GM18907 (cell line): ENCODE measurements at regions not wholly inside any gene's neighbourhood (a gene's known extent, or its start where the extent isn't known, plus 50 kb on each side); places are given as distances from the start of the nearest gene placed in this dataset.

Experiments used
- ATAC-seq: cut with Tn5 transposase; IDR thresholded peaks from one replicate; pipeline ENCODE4 v1.9.1; 2021; ENCODE audit warnings: mild to moderate bottlenecking, moderate library complexity; ENCODE audit not compliant: unreplicated experiment

GRCh38 chr15:37165395-37165794 lies 65.0 kb upstream of the MEIS2 start:
- ATAC-seq = no peak

DNA sequence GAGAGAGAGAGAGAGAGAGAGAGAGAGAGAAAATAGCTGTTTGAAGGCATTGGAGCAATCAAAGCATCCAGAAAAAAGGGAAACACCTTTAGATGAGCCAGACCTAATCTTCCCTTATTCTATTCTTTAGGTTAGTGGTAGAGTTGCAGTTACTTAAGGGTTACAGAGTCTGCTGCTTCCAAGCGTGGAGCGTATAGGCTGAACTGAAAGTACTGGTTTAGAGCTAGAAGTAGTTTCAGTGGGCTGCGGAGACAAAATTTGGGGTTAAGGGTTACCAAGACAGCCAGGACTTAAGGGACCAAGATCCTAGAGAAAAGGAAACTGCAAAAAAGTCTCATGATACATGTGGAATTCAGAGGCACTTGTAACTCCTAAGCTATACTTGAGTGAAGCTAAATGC lies 66.1 kb upstream of the MEIS2 start:
- ATAC-seq = no peak

DNA sequence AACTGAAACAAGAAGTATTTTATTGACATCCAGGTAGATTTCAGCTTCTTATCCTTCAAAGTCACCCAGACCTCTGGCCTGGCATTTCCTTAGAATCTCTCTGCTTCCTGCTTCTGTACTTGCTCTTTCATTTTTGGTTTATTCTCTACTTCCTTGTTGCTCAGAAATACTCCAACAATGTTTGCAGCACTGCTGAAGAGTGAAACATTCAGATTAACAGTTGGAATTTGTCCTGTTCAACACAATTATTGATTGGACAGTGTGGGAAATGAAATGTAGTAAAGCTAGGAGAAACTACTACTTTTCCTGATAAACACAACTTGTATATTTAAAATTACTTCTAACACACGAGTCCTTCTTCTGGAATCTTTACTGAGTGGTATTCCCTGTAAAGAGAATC lies 81.0 kb upstream of the MEIS2 start:
- no peak for ATAC-seq

GRCh38 chr15:37199545-37199944 lies 99.2 kb upstream of the MEIS2 start:
- no peak for ATAC-seq

DNA sequence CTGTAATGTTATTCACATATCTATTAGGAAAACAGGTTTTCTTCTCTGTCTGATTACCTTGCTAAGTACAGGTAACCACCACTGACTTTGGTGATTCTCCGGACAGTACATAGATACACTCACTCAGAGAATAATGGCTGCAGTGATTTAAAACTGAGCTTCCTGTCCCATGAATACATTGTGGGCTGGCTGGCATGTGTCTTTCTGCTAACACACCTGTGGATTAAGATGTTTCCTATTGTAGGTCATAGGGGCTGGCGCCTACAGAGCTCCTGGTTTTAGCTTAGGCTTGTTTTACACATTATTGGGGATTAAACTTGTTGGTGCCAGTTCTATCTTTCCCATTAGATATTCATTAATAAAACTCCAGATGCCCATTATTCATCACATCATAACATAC lies 102.7 kb upstream of the MEIS2 start:
- ATAC-seq = no peak

- ATAC-seq = no peak
Observed at GRCh38 chr15:37204692-37205091, 104.3 kb upstream of the MEIS2 start.

GRCh38 chr15:37206690-37207089 lies 106.3 kb upstream of the MEIS2 start:
- no peak for ATAC-seq

GRCh38 chr15:37208146-37209040 lies 108.0 kb upstream of the MEIS2 start:
- no peak for ATAC-seq

DNA sequence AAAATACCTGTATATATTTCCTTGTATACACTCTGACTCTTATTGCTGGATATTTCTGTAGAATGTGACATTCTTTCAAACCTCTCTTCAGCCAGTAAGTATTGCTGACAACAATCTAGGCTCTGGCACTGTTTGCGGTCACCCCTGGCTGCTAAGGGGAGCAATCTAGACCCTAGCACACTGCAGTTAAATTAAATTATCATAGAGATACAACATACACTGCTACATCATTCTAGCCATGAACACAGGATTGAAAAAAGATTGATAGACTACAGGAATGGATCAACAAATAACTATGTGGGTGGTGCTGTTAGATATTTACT lies 108.7 kb upstream of the MEIS2 start:
- ATAC-seq = no peak

DNA sequence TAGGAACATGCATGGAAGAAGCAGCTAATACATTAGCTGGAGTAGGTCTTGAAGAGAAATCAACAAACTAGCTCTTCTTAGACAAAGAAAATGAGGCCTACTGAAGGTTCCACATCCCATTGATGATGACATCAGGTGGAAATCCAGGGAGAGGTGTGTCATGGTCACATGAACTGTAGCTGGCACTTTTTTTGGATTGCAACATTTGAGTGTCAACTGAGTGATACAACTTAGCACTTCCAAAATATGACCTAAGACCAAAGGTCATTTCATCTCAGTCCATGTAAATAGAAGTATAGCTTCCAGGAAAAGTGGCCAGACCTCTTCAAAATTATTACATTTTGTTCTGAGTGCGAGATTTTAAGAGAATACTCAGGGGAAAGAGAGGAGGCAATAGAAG lies 117.2 kb upstream of the MEIS2 start:
- no peak for ATAC-seq

GRCh38 chr15:37218351-37218916 lies 118.1 kb upstream of the MEIS2 start:
- ATAC-seq = no peak

DNA sequence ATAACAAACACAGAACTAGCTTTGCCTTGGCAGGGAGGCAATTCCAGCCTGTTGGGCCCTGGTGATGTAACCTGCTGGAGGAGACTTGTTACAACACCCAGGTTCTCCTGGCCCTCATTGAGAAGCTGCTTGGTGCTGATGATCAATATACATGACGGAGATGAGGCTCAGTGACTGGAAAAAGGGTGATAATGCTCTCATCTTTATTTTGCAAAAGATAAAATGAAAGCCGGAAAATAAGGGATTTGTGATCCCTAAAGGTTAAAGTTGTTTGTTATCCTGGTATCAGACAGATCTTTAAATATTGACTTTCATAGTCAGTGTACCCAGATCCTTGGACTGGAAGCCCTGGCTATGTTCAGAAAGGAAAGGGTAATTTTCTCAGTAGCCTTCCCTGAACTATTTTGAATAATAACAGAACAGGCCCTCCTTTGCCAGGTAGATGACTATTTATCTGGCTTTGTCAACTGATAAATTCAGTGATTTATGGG lies 118.9 kb upstream of the MEIS2 start:
- no peak for ATAC-seq

GRCh38 chr15:37220949-37221670 lies 120.8 kb upstream of the MEIS2 start:
- ATAC-seq = no peak

GRCh38 chr15:37221671-37222145 lies 121.4 kb upstream of the MEIS2 start:
- ATAC-seq = no peak

GRCh38 chr15:37223089-37223488 lies 122.7 kb upstream of the MEIS2 start:
- no peak for ATAC-seq

DNA sequence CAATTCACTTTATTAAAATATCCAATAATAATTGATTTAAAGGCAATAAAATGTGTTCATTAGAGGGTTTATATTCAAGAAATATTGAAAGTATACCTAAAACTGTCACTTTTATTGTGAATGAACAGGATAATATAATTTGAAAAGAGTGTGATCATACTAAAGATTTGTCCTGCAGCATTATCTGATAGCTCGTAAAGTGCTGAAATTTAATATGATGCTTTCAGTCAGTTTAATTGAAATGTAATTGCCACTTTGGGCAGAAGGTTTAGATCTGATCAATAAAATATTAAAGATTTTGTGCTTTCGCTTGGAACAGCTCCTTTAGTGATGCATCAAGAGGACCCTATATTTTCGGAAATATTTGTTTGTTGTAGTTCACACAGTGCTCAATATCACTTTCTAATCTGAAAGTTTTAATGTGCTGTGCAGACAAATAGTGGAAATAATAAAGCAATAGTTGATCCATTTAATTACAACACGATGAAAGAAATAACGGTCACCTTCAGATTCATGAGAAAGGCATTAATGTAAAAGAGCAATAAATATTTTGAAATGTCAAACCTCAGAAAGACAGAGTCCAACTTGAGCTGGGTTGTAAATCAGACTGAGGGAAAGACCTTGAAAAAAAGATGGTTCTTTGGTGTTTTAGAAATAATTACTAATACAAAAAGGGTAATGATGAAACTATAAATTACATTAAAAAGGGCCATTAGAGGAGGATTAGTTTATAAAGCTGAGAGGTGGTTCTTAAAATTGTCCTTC lies 129.7 kb upstream of the MEIS2 start:
- no peak for ATAC-seq

DNA sequence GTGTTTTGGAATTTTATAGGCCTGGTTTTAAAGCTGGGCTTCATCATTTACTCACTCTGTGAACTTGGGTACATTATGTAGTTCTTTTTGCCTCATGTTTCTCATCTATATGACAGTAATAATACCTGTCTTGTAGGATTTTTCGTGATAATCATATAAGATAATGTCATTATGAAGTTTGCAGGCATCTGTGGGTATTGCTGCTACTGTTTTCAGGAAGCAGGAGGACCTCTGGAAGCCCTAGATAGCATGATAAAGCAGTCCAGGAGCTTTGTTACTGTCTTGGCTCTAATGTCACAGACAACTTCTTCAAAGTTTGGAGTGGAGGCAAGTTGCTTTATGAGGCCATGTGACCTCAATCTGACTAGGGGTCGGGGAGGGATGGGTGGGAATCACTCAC lies 145.0 kb upstream of the MEIS2 start:
- no peak for ATAC-seq

GRCh38 chr15:37246065-37246464 lies 145.7 kb upstream of the MEIS2 start:
- ATAC-seq = no peak

DNA sequence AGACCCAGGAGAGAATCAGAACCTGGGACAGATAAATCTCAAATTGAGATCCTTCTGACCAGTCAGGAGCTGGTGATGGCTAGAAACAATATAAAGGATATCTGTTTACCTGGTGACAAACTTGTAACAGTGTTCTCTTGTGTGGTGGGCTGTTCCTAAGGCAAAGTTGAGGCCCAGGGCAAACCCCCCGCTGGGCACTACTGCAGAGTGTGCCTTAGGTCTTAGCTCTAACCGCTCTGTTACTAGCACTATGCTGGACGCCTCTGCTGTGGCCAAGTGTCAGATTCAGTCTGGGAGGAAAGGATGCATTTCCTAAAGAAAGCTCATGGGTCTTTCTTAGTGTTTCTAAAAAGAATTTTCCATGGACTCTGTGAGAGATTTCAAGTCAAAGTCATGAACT lies 146.5 kb upstream of the MEIS2 start:
- no peak for ATAC-seq

GRCh38 chr15:37249249-37249648 lies 148.9 kb upstream of the MEIS2 start:
- ATAC-seq = no peak

DNA sequence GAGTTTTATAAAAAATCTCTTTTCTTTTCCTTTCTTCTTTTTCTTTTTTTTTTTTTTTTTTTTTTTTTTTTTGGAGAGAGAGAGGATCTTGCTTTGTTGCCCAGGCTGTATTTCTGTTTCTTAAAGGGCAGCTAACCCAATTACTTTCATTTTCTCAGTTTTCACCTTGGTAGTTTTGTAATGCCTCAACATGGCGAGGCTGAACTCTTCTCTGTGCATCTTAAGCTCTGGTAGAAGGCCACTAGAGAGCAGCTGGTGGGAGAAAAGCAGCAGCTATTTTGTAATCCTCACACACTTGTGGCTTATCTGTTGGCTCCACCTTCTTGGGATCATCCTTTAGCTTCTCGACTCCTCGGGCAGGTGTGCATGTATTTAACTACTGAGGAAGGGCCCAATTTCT lies 152.2 kb upstream of the MEIS2 start:
- ATAC-seq = no peak
